Osteoblast (primary cell): ENCODE measurements at regions not wholly inside any gene's neighbourhood (a gene's known extent, or its start where the extent isn't known, plus 50 kb on each side); places are given as distances from the start of the nearest gene placed in this dataset.
"Not testable (repeated sequence)": the region's sequence is repeated elsewhere in the genome, so short reads cannot be mapped to it uniquely, and the experiment has no call there.

Experiments
- DNase-seq: peaks from one replicate; pipeline ENCODE4 v3.0.0; 2011; ENCODE audit warnings: low spot score, mixed read lengths; ENCODE audit not compliant: insufficient read length; ENCODE audit errors: missing footprints
- H2AFZ ChIP-seq: 2 replicates; pipeline ENCODE4 v1.6.0; 2011; ENCODE audit warnings: mild to moderate bottlenecking, low read length
- H3K27ac ChIP-seq: 2 replicates; pipeline ENCODE4 v1.5.1; 2011; ENCODE audit warnings: mild to moderate bottlenecking, low read depth, low read length, moderate library complexity
- H3K27me3 ChIP-seq: 2 replicates; pipeline ENCODE4 v1.6.0; 2012; ENCODE audit warnings: mild to moderate bottlenecking, control low read depth, inconsistent platforms, low read length, moderate library complexity; ENCODE audit not compliant: insufficient read depth
- H3K36me3 ChIP-seq: 2 replicates; pipeline ENCODE4 v1.5.1; 2011; ENCODE audit warnings: mild to moderate bottlenecking, low read length, control low read depth, moderate library complexity; ENCODE audit not compliant: insufficient read depth
- H3K4me1 ChIP-seq: 2 replicates; pipeline ENCODE4 v1.5.1; 2011; ENCODE audit warnings: mild to moderate bottlenecking, low read length, control low read depth, moderate library complexity; ENCODE audit not compliant: insufficient read depth
- H3K4me2 ChIP-seq: 2 replicates; pipeline ENCODE4 v1.6.0; 2011; ENCODE audit warnings: mild to moderate bottlenecking, low read length; ENCODE audit not compliant: insufficient read depth
- H3K4me3 ChIP-seq: fragments of 200-600 bp; sonication (generic); 3 replicates; pipeline ENCODE4 v1.5.1; 2012; ENCODE audit warnings: mild to moderate bottlenecking, low read length, inconsistent platforms; ENCODE audit not compliant: insufficient read depth
- H3K79me2 ChIP-seq: 2 replicates; pipeline ENCODE4 v1.6.0; 2012; ENCODE audit warnings: mild to moderate bottlenecking, low read length, control low read depth, inconsistent platforms; ENCODE audit not compliant: insufficient read depth
- H3K9me3 ChIP-seq: 2 replicates; pipeline ENCODE4 v1.5.1; 2011; ENCODE audit warnings: low read depth, low read length, control low read depth
- H4K20me1 ChIP-seq: 2 replicates; pipeline ENCODE4 v1.6.0; 2012; ENCODE audit warnings: mild to moderate bottlenecking, low read length, control low read depth; ENCODE audit not compliant: insufficient read depth
- TF ChIP-seq, protein P1 (sequence below): IDR thresholded peaks from 2 replicates; pipeline ENCODE4 v1.5.1; 2011; ENCODE audit warnings: mild to moderate bottlenecking, low read depth, low read length, moderate library complexity; ENCODE audit errors: extremely low read depth

GRCh38 chr12:90209029-90209428 lies 500.4 kb upstream of the ATP2B1 start:
- TF ChIP-seq, protein P1, sequence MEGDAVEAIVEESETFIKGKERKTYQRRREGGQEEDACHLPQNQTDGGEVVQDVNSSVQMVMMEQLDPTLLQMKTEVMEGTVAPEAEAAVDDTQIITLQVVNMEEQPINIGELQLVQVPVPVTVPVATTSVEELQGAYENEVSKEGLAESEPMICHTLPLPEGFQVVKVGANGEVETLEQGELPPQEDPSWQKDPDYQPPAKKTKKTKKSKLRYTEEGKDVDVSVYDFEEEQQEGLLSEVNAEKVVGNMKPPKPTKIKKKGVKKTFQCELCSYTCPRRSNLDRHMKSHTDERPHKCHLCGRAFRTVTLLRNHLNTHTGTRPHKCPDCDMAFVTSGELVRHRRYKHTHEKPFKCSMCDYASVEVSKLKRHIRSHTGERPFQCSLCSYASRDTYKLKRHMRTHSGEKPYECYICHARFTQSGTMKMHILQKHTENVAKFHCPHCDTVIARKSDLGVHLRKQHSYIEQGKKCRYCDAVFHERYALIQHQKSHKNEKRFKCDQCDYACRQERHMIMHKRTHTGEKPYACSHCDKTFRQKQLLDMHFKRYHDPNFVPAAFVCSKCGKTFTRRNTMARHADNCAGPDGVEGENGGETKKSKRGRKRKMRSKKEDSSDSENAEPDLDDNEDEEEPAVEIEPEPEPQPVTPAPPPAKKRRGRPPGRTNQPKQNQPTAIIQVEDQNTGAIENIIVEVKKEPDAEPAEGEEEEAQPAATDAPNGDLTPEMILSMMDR = no peak
- Histone ChIP-seq H3K79me2 (no peaks in the 10 kb centered on the region), H3K4me3 (no peak overlapping the region), H3K9me3 (no peaks in the 10 kb centered on the region), H3K4me1 (no peaks in the 10 kb centered on the region), H2AFZ (no peak overlapping the region), H3K27me3 (no peaks in the 10 kb centered on the region), H3K4me2 (no peak overlapping the region), H3K36me3 (no peaks in the 10 kb centered on the region), H3K27ac (no peak overlapping the region), H4K20me1 (no peaks in the 10 kb centered on the region)
- no peak for DNase-seq

DNA sequence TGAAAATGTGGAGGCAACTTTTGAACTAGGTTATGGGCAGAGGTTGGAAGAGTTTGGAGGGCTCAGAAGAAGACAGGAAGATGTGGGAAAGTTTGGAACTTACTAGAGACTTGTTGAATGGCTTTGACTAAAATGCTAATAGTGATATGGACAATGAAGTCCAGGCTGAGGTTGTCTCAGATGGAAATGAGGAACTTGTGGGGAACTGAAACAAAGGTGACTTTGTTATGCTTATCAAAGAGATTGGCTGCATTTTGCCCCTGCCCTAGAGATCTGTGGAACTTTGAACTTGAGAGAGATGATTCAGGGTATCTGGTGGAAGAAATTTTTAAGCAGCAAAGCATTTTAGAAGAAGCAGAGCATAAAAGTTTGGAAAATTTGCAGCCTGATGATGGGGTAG lies 499.7 kb upstream of the ATP2B1 start:
- H3K27me3 ChIP-seq, H3K4me1 ChIP-seq, H3K9me3 ChIP-seq, H3K4me3 ChIP-seq, H4K20me1 ChIP-seq, DNase-seq, H2AFZ ChIP-seq, H3K27ac ChIP-seq, H3K4me2 ChIP-seq, H3K79me2 ChIP-seq, H3K36me3 ChIP-seq: not testable (repeated sequence)

GRCh38 chr12:90207799-90208198 lies 499.2 kb upstream of the ATP2B1 start:
- no peak overlapping the region for H3K4me2 ChIP-seq
- H2AFZ ChIP-seq = no peak overlapping the region
- no peaks in the 10 kb centered on the region for H3K79me2 ChIP-seq
- H3K4me3 ChIP-seq = no peak overlapping the region
- no peaks in the 10 kb centered on the region for H3K27me3 ChIP-seq
- no peaks in the 10 kb centered on the region for H3K9me3 ChIP-seq
- H3K4me1 ChIP-seq = no peaks in the 10 kb centered on the region
- TF ChIP-seq, protein P1 = no peak
- H3K27ac ChIP-seq = no peak overlapping the region
- no peaks in the 10 kb centered on the region for H4K20me1 ChIP-seq
- no peaks in the 10 kb centered on the region for H3K36me3 ChIP-seq
- no peak for DNase-seq

GRCh38 chr12:90205165-90205564 lies 496.5 kb upstream of the ATP2B1 start:
- Histone ChIP-seq H2AFZ (no peak overlapping the region), H4K20me1 (no peaks in the 10 kb centered on the region), H3K36me3 (no peaks in the 10 kb centered on the region), H3K4me1 (no peaks in the 10 kb centered on the region), H3K4me3 (no peak overlapping the region), H3K79me2 (no peaks in the 10 kb centered on the region), H3K9me3 (no peaks in the 10 kb centered on the region), H3K27ac (no peak overlapping the region), H3K4me2 (no peak overlapping the region), H3K27me3 (no peaks in the 10 kb centered on the region)
- no peak for DNase-seq
- TF ChIP-seq, protein P1 = no peak

DNA sequence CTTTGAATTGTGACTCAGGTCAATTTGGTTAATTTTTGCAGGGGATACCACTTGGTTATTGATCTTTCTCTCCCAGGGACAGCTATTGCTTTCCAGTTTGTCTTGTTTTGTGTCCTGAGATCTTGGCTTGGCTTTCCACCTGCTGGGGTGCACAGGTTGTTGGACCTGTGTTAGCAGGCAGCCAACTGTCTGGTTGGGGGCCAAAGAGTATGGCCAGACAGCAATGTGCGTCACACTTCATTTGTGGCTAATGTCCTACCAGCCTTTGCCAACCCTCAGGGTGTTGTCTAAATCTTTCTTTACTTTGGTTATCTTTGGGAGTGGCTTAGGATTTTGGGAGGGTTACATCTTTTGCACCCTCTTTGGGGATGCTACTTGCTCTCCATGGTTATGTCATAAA lies 494.9 kb upstream of the ATP2B1 start:
- H4K20me1 ChIP-seq = no peaks in the 10 kb centered on the region
- H3K4me2 ChIP-seq = no peak overlapping the region
- no peaks in the 10 kb centered on the region for H3K9me3 ChIP-seq
- no peaks in the 10 kb centered on the region for H3K4me1 ChIP-seq
- no peak for DNase-seq
- H3K27ac ChIP-seq = no peak overlapping the region
- no peaks in the 10 kb centered on the region for H3K27me3 ChIP-seq
- H3K79me2 ChIP-seq = no peaks in the 10 kb centered on the region
- TF ChIP-seq, protein P1 = no peak
- no peaks in the 10 kb centered on the region for H3K36me3 ChIP-seq
- H3K4me3 ChIP-seq = no peak overlapping the region
- no peak overlapping the region for H2AFZ ChIP-seq
